Ureter (tissue), 1 donor: ENCODE measurements at regions not wholly inside any gene's neighbourhood (a gene's known extent, or its start where the extent isn't known, plus 50 kb on each side); places are given as distances from the start of the nearest gene placed in this dataset.
"Not testable (repeated sequence)": the region's sequence is repeated elsewhere in the genome, so short reads cannot be mapped to it uniquely, and the experiment has no call there.

Experiments
- DNase-seq: peaks from one replicate; pipeline ENCODE4 v3.0.0-alpha.2; 2020; ENCODE audit warnings: low spot score
- donor health status: DM: yes; HTN: yes; CAD: no.

DNA sequence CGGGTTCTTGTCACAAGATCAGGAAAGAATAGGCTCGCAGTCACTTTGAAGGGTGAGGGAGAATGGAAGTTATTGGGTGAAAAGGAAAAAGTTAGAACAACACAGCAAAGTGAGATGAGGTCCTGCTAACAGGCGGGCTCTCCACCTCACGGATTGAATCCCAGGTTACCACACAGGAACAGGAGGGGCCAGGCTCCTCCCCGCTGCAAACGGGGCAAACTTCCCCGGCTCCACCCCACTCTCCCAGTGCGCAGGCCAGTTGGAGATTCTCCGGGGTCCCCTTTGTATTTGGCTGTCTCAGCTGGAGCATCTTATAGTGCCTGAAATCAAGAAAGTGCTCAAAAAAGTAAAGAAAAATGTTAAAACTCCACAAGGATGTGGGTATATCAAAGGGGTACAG, 78.3 kb upstream of the IPO5 start:
- DNase-seq = no peak

DNA sequence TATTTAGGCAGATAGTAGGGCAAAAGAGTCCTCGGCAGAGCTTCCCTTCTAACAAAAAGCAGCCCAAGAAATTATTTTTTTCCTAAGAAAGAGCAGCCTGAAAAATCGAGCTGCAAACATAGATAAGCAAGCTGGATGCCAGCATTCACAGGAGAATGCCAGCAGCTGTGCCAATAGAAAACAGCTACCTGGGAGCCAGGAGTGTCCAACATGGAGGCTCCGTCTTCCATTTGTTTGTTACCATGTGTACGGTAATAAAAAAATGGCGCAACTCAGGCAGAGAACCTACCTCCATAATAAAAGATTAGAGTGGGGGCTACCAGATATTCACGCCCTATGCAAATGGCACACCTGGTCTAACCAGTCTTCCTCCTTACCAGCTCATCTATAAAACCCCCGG, 77.6 kb upstream of the IPO5 start:
- DNase-seq = no peak

DNA sequence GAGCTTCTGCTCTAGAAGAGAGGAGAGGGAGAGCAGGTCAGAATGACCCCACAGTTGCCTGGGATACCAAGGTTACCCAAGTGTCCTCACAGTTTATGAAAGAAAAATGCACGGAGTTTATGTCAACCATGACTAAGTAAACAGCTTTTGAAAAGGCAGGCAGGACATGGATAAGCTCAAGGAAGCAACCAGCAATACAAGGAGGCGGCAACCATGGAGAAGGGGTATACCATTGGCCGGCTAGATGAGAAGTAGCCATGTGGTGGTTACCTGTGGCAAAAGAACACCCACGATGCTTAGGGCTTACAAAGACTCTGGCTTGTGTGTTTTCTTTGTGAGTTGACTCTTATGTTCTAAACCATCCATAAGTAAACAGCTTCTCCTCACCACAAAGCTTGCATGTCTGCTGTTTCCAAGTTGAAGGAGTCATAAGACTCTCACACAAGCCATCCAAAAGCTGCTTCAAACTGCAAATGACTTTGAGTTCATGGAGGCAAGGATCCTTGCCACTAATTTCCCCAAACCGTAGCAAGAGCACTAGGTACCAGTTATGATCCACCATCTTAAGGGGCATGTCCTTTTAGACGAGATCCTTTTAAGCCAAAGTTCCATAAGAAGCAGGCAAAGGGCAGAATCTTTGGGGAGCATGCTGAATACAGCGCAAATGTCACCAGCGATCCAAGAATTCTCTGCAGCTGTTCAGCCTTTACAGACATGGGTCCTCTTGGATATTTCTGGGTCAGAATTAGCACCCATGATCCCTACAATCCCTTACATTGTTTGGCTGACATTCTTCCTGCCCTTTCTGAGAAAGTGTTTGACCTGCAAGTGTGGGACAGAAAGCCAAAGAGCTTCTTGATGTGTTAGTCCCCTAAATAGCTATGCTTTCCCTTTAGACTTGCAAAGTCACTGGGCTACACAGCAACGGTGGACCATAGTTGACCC, 74.8 kb upstream of the IPO5 start:
- no peak for DNase-seq

DNA sequence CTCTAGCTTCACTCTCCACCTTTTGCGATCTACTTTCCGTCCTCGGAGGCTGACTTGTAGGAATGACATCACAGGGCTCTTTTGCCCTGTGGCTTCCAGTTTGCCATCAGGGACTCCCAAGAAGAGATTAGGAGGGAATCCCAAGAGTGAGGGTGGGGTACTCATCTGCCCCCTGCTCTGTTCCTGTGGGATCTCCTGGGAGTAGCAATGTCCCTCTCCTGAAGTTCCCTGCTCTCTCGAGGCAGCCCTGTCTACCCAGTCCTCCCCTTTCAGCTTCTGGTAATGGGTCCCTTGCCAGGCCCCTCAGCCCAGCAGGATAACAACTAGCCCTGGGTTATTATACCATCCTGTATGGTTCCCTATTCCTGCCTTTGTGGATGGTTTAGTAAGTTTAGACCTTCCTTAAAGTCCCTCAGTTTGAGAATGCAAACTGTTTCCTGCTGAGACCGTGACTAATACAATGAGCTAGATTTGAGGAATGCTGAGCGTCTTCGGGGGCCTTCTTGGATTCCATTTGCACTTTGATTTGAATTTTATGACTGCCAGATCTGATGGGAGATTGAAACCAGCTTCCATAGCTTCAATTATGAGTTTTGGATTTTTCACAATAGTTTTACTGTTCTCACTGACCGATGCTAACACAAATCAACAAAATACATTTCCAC, 73.7 kb upstream of the IPO5 start:
- no peak for DNase-seq

DNA sequence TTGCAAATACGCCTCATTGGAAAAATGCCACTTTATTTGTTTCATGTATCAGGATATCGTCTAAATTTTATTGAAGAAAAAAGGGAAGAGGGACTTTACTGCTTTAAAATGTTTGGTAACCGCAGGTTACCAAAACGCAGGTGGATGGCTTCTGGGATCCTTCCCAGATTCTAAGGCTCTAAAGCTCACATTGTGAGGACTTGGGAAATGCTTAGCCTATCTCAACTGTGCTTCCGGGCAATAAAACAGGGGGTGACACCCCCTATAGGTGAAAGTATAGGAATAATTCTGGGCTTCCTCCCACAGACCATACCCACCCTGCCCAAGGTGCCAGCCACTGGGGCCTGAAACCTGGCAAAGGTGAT, 73.2 kb upstream of the IPO5 start:
- DNase-seq = no peak

DNA sequence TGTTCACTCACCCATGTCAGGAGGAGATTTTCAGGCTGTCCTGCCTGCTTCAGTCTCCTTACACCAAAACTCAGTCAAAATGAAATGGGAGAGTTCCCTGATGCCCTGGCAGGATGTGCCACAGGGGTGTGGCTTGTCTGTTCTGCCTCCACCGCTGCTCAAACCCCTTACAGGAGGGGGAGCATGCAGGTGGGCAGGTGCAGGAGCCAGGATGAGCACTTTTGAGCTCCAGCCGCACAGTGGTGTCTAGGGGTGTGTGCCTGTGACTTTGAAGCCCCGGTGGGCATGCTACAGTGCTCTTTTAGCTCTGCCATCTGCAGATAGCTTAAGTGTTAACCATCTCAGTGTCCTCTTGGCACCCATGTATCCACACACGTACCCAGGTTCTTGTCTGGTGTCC, 71.9 kb upstream of the IPO5 start:
- no peak for DNase-seq

DNA sequence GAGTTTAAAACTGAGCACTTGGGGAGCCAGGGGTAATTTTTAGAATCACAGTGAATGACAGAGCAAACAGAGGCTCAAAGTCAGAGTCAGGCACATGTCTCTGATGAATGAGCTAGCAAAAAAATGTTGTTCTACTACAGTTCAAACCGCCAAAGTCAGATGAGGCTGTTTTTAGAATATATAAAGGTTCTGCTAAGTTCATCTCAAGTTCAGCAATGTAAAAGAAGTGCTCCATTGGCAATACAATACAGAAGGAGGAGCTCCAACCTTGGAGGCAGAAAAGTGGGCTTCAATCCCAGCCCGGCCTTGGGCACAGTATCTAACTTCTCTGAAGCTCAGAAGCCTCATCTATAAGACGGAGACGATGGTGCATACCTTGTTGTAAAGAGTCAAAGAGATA, 70.1 kb upstream of the IPO5 start:
- DNase-seq = no peak

DNA sequence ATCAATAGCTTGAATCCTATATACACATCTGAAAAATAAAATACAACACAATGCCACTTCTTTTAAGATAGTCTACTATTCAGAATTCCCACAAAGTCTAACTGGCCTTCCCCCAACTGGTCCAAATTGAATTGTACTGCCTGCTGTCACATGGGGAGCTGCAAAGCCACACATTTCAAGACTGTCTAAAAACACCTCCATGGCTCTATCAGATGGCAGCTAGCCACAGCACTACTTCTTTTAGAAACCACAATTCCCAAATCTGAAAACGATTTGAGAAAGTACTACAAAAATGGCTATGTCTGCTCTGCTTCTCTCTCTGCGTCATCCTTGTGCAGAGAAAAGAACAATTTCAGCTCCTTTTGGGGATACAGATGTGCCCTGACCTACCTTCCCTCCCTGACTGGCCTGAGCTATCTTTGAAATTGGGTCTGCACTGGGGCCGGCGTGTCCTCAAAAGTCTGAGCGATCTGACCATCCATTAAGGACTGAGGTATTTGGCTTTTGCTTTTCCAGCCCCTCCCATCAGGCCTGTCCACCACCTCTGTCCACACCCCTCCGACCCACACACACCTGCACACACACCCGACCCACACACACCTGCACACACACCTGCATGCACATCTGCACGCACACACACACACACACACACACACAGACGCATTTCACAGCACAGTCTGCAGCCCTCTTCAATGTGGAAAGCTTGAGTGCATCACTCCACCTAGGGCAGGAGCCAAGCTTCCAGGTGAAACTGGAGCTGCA, 68.6 kb upstream of the IPO5 start:
- DNase-seq = no peak

DNA sequence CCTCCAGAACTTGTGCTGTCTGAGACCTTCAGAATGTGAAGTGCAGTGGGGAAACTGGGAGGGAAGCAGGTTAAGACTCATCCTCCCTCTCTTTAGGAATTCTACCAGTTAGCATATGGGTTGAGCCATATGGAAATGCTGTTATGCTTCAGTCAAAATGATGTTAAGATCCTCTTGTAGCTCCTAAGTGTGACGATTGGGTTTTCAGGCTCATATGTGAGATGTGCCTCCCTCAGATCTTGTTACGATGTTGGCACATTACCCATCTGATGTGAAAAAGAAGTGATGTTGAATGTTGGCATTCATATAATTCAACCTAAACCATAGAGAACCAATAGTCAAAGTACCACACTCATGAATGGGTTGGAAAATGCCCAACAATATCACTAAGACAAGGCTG, 67.8 kb upstream of the IPO5 start:
- DNase-seq = no peak

DNA sequence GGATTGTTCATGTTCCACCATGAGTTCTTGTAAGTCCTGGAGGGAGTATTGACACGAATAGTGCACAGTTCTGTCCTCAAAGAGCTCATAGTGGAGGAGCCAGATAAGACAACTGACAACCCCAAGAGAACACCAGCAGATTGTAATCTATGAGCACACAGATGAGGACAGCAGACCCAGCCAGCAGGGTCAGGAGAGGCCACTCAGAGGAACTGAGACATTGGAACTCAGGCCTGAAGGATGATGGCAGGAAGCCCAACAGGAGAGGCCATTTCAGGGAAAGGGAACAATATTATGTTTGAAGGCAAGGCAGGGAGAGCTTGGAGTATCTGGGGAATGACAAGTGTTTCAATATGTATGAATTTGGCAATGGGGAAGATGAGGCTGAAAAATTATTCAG, 63.7 kb upstream of the IPO5 start:
- DNase-seq = no peak

DNA sequence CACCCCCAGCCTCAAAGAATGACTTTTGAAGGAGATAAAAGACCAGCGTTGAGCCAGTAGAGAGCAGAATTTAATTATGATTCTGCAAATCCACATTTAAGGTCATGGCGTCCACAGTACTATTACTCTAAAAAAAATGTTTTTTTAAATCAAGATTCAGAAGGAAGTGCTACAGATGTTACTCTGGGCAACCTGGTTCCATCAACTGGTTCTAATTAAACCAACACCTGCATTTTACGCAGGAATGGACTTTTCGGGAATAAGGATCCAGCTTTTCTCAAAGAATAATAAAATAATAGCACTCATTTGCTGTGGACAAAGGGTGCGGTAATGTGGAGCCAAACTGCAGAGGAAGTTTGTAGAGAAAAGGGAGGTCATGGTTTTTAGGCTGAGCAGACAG, 62.9 kb upstream of the IPO5 start:
- DNase-seq = no peak

DNA sequence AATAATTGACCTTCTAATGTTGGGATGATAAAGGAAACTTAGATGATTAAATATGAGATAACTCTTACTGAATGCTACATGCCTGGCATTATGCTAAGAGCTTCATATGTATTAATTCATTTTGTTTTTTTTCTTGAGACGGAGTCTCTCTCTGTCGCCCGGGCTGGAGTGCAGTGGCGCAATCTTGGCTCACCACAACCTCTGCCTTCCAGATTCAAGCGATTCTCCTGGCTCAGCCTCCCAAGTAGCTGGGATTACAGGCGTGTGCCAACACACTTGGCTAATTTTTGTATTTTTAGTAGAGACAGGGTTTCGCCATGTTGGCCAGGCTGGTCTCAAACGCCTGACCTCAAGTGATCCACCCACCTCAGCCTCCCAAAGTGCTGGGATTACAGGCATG, 61.5 kb upstream of the IPO5 start:
- DNase-seq = not testable (repeated sequence)

DNA sequence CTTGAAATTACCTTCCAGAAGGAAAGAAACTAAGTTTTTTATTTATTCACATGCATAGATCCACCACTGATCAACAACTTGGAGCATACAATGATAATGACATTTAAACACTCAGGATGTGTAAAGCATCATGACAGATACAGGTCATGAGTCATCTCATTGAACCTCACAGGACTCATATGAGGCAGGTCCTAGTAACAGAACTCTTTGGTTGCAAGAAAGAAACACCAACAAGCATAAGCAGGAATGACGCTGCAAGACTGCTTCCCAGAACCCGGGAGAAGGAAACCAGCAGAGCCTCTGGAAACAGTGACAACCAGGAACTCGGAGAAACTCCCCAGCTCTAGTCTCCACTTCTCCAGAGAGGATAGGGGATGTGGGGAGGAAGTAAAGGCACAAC, 60.8 kb upstream of the IPO5 start:
- no peak for DNase-seq

DNA sequence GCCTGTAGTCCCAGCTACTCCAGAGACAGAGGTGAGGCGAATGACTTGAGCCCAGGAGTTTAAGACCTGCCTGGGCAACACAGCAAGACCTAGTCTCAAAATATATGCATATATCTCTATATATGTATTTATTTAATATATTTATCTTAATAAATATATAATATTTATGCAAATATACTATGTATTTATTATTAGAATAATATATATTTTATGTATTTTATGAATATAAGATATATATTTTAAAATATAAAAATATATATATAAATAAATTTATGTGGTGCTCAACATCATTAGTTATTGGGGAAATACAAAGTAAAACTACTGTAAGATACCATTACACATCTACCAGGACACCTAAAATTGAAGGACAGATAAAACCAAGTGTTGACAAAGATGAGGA, 58.1 kb upstream of the IPO5 start:
- DNase-seq = no peak

DNA sequence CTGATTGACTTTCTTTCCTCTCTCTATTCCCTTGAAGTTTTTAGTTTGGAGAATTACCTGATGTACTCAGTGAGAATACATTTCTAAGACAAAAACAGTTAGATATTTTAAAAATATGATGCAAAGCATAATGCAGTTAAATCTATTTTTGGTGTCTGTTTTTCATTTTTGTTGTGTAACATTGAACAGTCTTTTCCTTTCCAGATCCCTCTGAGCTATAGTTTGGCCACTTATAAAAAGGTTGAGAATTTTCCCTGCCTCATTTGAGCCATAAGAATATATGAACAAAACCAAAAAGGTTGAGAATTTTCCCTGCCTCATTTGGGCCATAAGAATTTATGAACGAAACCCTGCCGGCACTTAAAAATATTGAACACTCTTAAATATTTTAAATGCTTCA, 57.0 kb upstream of the IPO5 start:
- no peak for DNase-seq

DNA sequence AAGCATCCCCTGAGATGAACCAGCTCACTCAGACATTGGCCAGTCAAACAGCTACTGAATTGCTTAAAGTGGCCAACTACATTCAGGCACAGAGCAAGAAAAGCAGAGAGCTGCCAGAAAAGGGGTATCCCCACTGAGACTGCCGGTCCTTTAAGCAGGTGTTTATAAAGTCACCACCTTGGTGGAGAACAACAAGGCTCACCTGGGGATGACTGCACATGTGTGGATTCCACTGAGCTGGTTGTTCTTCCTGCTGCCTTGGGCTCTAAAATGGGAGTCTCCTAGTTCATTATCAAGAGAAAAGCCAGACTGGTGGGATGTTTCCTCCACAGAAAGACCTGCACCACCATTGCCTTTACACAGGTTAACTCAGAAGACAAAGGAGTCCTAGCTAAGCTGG, 51.8 kb upstream of the IPO5 start:
- no peak for DNase-seq
